Fibroblast of villous mesenchyme (primary cell): ENCODE measurements at regions not wholly inside any gene's neighbourhood (a gene's known extent, or its start where the extent isn't known, plus 50 kb on each side); places are given as distances from the start of the nearest gene placed in this dataset.

ENCODE experiments used
- DNase-seq: peaks from one replicate; pipeline ENCODE4 v3.0.0-alpha.2; 2010; ENCODE audit warnings: low read depth
- H3K4me3 ChIP-seq: 2 replicates; pipeline ENCODE4 v1.5.1; 2011; ENCODE audit warnings: low read depth, mild to moderate bottlenecking, low read length
- TF ChIP-seq, protein P1 (sequence below): IDR thresholded peaks from 2 replicates; pipeline ENCODE4 v1.5.1; 2012; ENCODE audit warnings: low read depth, mild to moderate bottlenecking, low read length; ENCODE audit not compliant: insufficient read depth

DNA sequence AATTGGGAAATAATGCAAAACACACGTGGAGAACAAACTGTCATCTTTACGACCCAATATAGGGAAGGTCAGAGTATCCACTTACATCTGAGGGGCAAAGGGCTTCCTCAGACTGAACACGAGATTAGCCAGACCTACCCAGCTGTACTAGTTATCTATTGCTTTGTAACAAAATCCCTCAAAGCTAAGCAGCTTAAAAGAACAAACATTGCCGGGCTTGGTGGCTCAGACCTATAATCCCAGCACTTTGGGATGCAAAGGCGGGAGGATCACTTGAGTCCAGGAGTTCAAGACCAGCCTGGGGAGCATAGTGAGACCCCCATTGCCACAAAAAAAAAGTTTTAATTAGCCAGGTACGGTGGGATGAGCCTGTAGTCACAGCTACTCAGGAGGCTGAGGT lies 262.8 kb downstream of the LTN1 start:
- peak; percentile 17 for DNase-seq
- H3K4me3 ChIP-seq, result no peak overlapping the region
- TF ChIP-seq, protein P1, sequence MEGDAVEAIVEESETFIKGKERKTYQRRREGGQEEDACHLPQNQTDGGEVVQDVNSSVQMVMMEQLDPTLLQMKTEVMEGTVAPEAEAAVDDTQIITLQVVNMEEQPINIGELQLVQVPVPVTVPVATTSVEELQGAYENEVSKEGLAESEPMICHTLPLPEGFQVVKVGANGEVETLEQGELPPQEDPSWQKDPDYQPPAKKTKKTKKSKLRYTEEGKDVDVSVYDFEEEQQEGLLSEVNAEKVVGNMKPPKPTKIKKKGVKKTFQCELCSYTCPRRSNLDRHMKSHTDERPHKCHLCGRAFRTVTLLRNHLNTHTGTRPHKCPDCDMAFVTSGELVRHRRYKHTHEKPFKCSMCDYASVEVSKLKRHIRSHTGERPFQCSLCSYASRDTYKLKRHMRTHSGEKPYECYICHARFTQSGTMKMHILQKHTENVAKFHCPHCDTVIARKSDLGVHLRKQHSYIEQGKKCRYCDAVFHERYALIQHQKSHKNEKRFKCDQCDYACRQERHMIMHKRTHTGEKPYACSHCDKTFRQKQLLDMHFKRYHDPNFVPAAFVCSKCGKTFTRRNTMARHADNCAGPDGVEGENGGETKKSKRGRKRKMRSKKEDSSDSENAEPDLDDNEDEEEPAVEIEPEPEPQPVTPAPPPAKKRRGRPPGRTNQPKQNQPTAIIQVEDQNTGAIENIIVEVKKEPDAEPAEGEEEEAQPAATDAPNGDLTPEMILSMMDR, result no peak

DNA sequence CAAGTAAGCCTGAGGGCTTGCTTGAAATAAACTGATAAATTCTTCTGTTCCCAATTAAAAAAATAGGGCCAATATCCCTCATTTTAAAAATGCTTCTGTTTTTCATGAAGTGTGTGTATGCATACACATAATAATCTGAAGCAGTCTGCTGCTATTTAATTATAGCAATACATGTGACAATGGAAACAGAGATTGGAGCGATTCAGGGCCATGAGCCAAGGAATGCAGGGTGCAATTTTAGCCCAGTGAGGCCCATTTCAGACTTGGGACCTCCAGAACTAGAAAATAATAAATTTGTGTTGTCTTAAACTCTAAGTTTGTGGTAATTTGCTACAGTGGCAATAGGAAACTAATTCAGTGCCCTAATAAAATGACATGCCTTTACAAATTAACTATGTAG lies 264.9 kb downstream of the LTN1 start:
- DNase-seq, result no peak
- TF ChIP-seq, protein P1, result no peak
- no peak overlapping the region for H3K4me3 ChIP-seq

DNA sequence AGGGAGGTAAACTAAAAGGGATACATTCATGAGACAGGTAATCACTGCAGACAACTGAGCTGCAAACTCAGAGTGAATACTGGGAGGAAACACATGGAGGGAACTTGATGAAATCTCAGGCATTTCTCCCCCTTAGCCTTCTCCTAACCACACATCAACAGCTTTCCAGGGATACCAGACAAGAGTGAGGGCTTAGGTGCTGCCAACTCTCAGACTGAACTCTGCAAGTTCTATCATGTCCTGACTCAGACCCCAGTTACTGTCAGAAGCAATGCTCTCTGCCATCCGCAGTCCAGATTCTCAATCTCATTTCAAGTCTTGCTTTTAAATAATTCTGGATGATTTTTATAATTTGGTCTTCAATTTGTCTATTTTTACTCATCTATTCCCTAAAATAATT lies 267.3 kb downstream of the LTN1 start:
- no peak for DNase-seq
- H3K4me3 ChIP-seq, result no peak overlapping the region
- TF ChIP-seq, protein P1, result no peak

DNA sequence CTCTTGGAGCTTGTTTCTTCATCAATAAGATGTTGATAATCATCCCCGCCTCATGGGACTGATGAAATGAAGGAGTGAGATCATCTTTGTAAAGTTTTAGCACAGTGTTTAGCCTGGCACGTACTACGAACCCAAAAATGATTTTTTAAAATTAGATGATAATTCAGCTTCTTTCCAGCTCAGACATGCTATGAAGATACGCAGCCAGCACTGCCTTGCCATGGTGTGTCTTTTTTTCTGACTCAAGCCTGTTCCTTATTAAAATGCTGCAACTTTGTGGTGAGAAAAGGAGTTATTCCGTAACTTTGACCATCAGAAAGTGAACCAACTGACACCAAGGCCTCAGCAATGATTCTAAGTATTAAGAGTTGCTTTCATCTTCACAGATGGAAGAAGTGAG lies 269.0 kb downstream of the LTN1 start:
- TF ChIP-seq, protein P1, result no peak
- DNase-seq, result no peak
- no peak overlapping the region for H3K4me3 ChIP-seq

DNA sequence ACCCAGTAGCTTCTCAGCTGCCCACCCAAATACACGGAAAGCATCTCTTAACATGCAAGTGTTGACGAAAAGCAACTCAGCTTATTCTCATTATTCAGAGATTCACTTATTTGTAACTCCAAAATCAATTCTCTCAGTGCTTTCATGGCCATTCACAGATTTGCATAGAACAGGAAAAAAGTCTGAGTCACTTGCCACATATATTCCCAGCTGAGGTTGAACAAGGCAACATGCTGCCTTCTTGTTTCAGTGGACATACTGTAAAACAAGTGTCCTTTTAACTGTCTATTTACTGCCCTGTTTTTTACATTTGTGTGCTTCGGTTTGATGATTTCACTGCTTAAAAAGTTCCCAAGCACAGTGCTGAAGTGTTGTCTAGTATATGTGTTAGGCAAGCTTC lies 273.0 kb downstream of the LTN1 start:
- DNase-seq, result no peak

DNA sequence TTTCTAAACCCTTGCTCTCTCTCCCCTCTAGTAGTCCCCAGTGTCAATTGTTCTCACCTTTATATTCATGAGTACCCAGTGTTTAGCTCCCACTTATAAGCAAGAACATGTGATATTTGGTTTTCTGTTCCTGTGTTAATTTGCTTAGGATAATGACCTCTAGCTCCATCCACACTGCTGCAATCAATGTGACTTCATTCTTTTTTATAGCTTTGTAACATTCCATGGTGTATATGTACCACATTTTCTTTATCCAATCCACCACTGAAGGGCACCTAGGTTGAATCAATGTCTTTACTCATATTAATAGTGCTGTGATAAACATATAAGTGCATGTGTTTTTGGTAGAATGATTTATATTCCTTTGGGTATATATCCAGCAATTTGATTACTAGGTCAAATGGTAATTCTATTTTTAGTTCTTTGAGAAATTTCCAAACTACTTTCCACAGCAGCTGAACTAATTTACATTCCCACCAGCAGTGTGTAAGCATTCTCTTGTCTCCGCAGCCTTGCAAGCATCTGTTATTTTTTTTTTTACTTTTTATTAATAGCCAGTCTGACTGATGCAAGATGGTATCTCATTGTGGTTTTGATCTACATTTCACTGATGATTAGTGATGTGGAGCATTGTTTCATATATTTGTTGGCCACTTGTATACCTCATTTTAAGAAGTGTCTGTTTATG lies 277.8 kb downstream of the LTN1 start:
- TF ChIP-seq, protein P1, result no peak
- DNase-seq, result peak; percentile 74
- no peak overlapping the region for H3K4me3 ChIP-seq

More for the DNA sequence above, 273.0 kb downstream of the LTN1 start:
- H3K4me3 ChIP-seq, result no peak overlapping the region
- TF ChIP-seq, protein P1, result no peak

DNA sequence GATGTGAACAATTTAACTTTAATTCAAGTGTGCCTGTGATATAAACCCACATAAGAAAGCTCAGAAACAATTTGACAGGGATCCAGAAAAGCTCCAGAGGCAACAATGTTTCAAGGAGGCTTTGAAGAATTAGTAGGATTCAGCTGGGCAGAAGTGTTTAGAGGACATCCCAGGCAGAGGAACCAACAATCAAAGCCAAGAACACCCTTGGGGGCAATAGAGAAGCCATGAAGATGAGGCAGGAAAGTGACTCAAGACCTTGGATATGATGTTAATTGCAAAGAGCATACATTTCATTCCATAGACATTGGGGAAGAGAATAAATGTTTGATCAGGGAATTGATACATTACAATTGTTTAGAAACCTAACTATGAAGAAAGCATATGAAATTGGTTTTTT lies 280.3 kb downstream of the LTN1 start:
- no peak for DNase-seq
- H3K4me3 ChIP-seq, result no peak overlapping the region
- TF ChIP-seq, protein P1, result no peak
